Endothelial cell (in vitro differentiated cells): ENCODE measurements at regions not wholly inside any gene's neighbourhood (a gene's known extent, or its start where the extent isn't known, plus 50 kb on each side); places are given as distances from the start of the nearest gene placed in this dataset.
A peak's percentile ranks its signal among the peaks of the same experiment; 100 is the strongest.

ENCODE experiments used
- DNase-seq: peaks from one replicate; pipeline ENCODE4 v3.0.0; 2021; ENCODE audit warnings: low spot score
- H3K27ac Mint-ChIP-seq: one replicate; pipeline ENCODE4 v1.8.0; 2021; ENCODE audit warnings: mixed read lengths, inconsistent platforms; ENCODE audit not compliant: unreplicated experiment
- H3K27me3 Mint-ChIP-seq: one replicate; pipeline ENCODE4 v1.8.0; 2021; ENCODE audit warnings: mild to moderate bottlenecking, moderate library complexity, mixed read lengths, inconsistent platforms; ENCODE audit not compliant: unreplicated experiment
- H3K36me3 Mint-ChIP-seq: one replicate; pipeline ENCODE4 v1.8.0; 2021; ENCODE audit warnings: mild to moderate bottlenecking, low read depth, mixed read lengths, inconsistent platforms; ENCODE audit not compliant: unreplicated experiment
- H3K4me1 Mint-ChIP-seq: one replicate; pipeline ENCODE4 v1.8.0; 2021; ENCODE audit warnings: mild to moderate bottlenecking, mixed read lengths, inconsistent platforms; ENCODE audit not compliant: unreplicated experiment
- H3K4me3 Mint-ChIP-seq: one replicate; pipeline ENCODE4 v1.8.0; 2021; ENCODE audit warnings: mild to moderate bottlenecking, mixed read lengths, inconsistent platforms; ENCODE audit not compliant: unreplicated experiment
- H3K9me3 Mint-ChIP-seq: one replicate; pipeline ENCODE4 v1.8.0; 2021; ENCODE audit warnings: mixed read lengths, inconsistent platforms; ENCODE audit not compliant: unreplicated experiment
- TF ChIP-seq, protein P1 (sequence below): fragments of 200-600 bp; sonication (generic); IDR thresholded peaks from one replicate; pipeline ENCODE4 v1.5.0; 2021; ENCODE audit warnings: antibody characterized with exemption; ENCODE audit not compliant: unreplicated experiment

- Mint-ChIP-seq H3K27me3 (peaks cover 10% of the 10 kb centered on the region), H3K9me3 (no peaks in the 10 kb centered on the region), H3K36me3 (no peaks in the 10 kb centered on the region), H3K4me3 (no peak overlapping the region), H3K4me1 (no peaks in the 10 kb centered on the region), H3K27ac (no peak overlapping the region)
- no peak for DNase-seq
- TF ChIP-seq, protein P1, sequence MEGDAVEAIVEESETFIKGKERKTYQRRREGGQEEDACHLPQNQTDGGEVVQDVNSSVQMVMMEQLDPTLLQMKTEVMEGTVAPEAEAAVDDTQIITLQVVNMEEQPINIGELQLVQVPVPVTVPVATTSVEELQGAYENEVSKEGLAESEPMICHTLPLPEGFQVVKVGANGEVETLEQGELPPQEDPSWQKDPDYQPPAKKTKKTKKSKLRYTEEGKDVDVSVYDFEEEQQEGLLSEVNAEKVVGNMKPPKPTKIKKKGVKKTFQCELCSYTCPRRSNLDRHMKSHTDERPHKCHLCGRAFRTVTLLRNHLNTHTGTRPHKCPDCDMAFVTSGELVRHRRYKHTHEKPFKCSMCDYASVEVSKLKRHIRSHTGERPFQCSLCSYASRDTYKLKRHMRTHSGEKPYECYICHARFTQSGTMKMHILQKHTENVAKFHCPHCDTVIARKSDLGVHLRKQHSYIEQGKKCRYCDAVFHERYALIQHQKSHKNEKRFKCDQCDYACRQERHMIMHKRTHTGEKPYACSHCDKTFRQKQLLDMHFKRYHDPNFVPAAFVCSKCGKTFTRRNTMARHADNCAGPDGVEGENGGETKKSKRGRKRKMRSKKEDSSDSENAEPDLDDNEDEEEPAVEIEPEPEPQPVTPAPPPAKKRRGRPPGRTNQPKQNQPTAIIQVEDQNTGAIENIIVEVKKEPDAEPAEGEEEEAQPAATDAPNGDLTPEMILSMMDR, result no peak
Measured at GRCh38 chr2:120815292-120815691, 79.6 kb downstream of the GLI2 start.

DNA sequence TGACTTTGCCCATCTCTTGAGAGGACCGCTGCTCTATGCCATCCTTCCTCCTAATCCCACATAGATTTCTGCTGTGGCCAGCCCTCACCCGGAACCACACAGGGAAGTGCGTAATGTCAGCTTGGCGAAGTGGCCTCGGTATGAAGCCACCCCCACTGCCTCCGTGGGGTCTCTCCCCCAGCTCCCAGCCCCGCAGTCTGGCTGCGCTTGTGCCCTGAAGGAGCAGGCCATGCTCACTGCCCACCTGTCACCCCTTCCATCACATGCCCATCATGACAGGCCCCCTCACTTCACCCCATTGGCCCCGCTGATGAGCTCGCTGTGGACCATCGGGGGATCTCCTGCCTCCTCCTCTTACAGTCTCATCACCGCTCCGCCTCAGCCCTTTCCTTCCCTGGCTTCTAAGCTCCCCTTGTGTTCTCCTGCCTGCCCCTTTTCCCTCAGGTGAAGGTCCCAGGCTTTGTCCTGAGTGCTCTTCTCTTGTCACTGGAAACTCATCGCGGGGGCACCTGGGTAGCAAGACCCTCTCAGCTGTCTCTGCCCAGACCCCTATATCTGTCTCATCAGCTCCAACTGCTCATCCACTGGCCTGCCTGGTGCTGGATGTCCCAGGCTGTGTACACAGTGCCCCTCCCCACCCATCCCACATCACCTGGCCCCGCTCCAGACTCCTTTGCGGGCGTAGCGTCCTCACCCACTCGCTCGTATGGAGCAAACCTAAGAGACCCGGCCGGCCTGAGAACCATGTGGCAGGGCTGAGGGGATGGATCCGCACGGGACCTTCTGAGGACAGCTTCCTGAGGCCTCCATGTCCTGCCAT, 81.7 kb downstream of the GLI2 start:
- Mint-ChIP-seq H3K4me1 (peaks cover 3% of the 10 kb centered on the region), H3K27me3 (peaks cover 9% of the 10 kb centered on the region), H3K9me3 (no peaks in the 10 kb centered on the region), H3K36me3 (no peaks in the 10 kb centered on the region), H3K4me3 (no peak overlapping the region), H3K27ac (peak overlapping the region; percentile 13)
- TF ChIP-seq, protein P1, result no peak
- no peak for DNase-seq

DNA sequence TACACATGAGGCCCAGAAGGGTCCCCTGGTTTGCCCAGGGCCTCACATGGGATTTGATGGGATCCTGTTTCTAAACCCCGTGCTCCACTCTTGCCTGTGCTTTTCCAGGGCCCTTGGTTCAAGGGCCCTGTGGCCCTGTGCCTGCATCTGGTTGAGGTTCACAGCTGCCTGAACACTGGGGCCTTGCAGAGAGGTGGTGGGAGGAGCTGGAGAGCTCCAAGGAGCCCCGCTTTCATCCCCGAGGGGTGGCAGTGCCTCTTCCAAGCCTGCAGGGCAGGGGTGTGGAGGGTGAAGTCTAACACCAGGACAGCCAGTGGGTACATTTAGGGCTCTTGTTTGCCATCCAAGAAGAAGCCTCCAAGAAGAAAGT, 82.3 kb downstream of the GLI2 start:
- peaks cover 9% of the 10 kb centered on the region for H3K27me3 Mint-ChIP-seq
- TF ChIP-seq, protein P1, result no peak
- no peak overlapping the region for H3K4me3 Mint-ChIP-seq
- peaks cover 3% of the 10 kb centered on the region for H3K4me1 Mint-ChIP-seq
- no peaks in the 10 kb centered on the region for H3K36me3 Mint-ChIP-seq
- DNase-seq, result no peak
- no peak overlapping the region for H3K27ac Mint-ChIP-seq
- H3K9me3 Mint-ChIP-seq, result no peaks in the 10 kb centered on the region

DNA sequence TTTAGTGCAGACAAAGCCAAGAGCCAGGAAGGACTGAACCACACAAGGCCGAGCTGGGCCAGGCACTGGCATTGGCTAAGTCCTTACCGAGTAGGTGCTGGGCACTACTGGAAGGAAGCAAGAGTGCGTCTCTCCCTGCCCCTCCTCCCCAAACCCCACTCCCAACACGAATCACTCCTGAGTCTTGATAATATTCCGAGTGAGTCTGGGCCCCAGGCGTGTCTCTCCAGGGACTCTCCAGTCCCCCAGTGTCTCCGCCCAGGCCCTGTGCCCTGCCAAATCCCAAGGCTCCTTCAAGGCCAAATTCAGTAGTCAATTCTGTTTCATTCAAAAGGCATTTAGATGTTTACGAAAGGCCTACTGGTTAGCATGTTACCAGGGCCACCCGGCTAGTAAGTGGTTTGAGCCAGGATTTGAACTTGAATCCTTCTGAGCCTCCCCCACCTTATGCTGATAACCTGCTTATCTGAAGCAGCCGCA, 82.8 kb downstream of the GLI2 start:
- Mint-ChIP-seq H3K36me3 (no peaks in the 10 kb centered on the region), H3K27me3 (peaks cover 8% of the 10 kb centered on the region), H3K4me1 (peaks cover 3% of the 10 kb centered on the region), H3K9me3 (no peaks in the 10 kb centered on the region), H3K4me3 (no peak overlapping the region), H3K27ac (no peak overlapping the region)
- no peak for DNase-seq
- TF ChIP-seq, protein P1, result no peak

GRCh38 chr2:120819720-120820210, 84.1 kb downstream of the GLI2 start:
- no peaks in the 10 kb centered on the region for H3K9me3 Mint-ChIP-seq
- DNase-seq, result no peak
- no peak overlapping the region for H3K4me3 Mint-ChIP-seq
- H3K27me3 Mint-ChIP-seq, result peaks cover 9% of the 10 kb centered on the region
- peaks cover 3% of the 10 kb centered on the region for H3K4me1 Mint-ChIP-seq
- H3K36me3 Mint-ChIP-seq, result no peaks in the 10 kb centered on the region
- no peak overlapping the region for H3K27ac Mint-ChIP-seq
- TF ChIP-seq, protein P1, result no peak
